OCI-LY3 (cell line): ENCODE measurements at regions not wholly inside any gene's neighbourhood (a gene's known extent, or its start where the extent isn't known, plus 50 kb on each side); places are given as distances from the start of the nearest gene placed in this dataset.

Experiments
- CTCF ChIP-seq: fragments of 200-600, 300-600 bp; sonication (generic); IDR thresholded peaks from 2 replicates; pipeline ENCODE4 v1.5.1; 2014; ENCODE audit warnings: antibody characterized with exemption, low read length, low read depth
- EZH2phosphoT487 ChIP-seq: fragments of 200-600 bp; shearing (Covaris generic); IDR thresholded peaks from 2 replicates; pipeline ENCODE4 v1.6.1; 2018; ENCODE audit warnings: antibody characterized with exemption, mixed run types, low read depth

- peak; percentile 76 for TF ChIP-seq CTCF
- no peak for TF ChIP-seq EZH2phosphoT487
Measured at GRCh38 chr1:239308701-239309333, 77.6 kb upstream of the CHRM3 start.
